ENCODE measurements at regions not wholly inside any gene's neighbourhood (a gene's known extent, or its start where the extent isn't known, plus 50 kb on each side); places are given as distances from the start of the nearest gene placed in this dataset.
"Not testable (repeated sequence)": the region's sequence is repeated elsewhere in the genome, so short reads cannot be mapped to it uniquely, and the experiment has no call there.

GRCh38 chr6:140789466-140789865 lies 1343.3 kb upstream of the GJE1 start:
- Mint-ChIP-seq H3K4me1 (ENCODE audit: unreplicated experiment) (peaks cover 8% of the 10 kb centered on the region), H3K9me3 (ENCODE audit: unreplicated experiment) (peaks cover 14% of the 10 kb centered on the region), H3K27ac (ENCODE audit: unreplicated experiment) (no peak overlapping the region), H3K27me3 (ENCODE audit: unreplicated experiment) (no peaks in the 10 kb centered on the region), H3K4me3 (ENCODE audit: unreplicated experiment) (no peak overlapping the region), H3K36me3 (ENCODE audit: unreplicated experiment) (peaks cover 2% of the 10 kb centered on the region)
- DNase-seq (ENCODE audit: extremely low spot score, unreplicated experiment) = no peak
- TF ChIP-seq, protein P1, sequence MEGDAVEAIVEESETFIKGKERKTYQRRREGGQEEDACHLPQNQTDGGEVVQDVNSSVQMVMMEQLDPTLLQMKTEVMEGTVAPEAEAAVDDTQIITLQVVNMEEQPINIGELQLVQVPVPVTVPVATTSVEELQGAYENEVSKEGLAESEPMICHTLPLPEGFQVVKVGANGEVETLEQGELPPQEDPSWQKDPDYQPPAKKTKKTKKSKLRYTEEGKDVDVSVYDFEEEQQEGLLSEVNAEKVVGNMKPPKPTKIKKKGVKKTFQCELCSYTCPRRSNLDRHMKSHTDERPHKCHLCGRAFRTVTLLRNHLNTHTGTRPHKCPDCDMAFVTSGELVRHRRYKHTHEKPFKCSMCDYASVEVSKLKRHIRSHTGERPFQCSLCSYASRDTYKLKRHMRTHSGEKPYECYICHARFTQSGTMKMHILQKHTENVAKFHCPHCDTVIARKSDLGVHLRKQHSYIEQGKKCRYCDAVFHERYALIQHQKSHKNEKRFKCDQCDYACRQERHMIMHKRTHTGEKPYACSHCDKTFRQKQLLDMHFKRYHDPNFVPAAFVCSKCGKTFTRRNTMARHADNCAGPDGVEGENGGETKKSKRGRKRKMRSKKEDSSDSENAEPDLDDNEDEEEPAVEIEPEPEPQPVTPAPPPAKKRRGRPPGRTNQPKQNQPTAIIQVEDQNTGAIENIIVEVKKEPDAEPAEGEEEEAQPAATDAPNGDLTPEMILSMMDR (IDR thresholded peaks at IDR 0.05) = no peak

GRCh38 chr6:140785926-140786325 lies 1346.8 kb upstream of the GJE1 start:
- Mint-ChIP-seq H3K27ac (ENCODE audit: unreplicated experiment) (no peak overlapping the region), H3K4me3 (ENCODE audit: unreplicated experiment) (no peak overlapping the region), H3K9me3 (ENCODE audit: unreplicated experiment) (peaks cover 4% of the 10 kb centered on the region), H3K36me3 (ENCODE audit: unreplicated experiment) (no peaks in the 10 kb centered on the region), H3K27me3 (ENCODE audit: unreplicated experiment) (no peaks in the 10 kb centered on the region), H3K4me1 (ENCODE audit: unreplicated experiment) (peaks cover 10% of the 10 kb centered on the region)
- no peak for DNase-seq (ENCODE audit: extremely low spot score, unreplicated experiment)
- TF ChIP-seq, protein P1 (IDR thresholded peaks at IDR 0.05) = no peak

- H3K4me1 Mint-ChIP-seq (ENCODE audit: unreplicated experiment) = peaks cover 10% of the 10 kb centered on the region
These were observed 1348.2 kb upstream of the GJE1 start for GRCh38 chr6:140784573-140784972.

DNA sequence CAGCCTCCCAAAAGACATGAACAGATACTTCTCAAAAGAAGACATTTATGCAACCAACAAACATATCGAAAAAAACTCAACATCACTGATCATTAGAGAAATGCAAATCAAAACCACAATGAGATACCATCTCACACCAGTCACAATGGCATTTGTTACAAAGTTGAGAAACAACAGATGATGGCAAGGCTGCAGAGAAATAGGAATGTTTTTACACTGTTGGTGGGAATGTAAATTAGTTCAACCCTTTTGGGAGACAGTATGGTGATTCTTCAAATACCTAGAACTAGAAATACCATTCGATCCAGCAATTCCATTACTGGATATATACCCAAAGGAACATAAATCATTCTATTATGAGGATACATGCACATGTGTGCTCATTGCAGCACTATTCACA lies 1349.2 kb upstream of the GJE1 start:
- not testable (repeated sequence) for H3K36me3 Mint-ChIP-seq (ENCODE audit: unreplicated experiment)

More at GRCh38 chr6:140784573-140784972, 1348.2 kb upstream of the GJE1 start:
- H3K36me3 Mint-ChIP-seq (ENCODE audit: unreplicated experiment) = no peaks in the 10 kb centered on the region
- H3K27ac Mint-ChIP-seq (ENCODE audit: unreplicated experiment) = peak overlapping the region; percentile 45
- H3K9me3 Mint-ChIP-seq (ENCODE audit: unreplicated experiment) = no peaks in the 10 kb centered on the region
- no peak overlapping the region for H3K4me3 Mint-ChIP-seq (ENCODE audit: unreplicated experiment)
- DNase-seq (ENCODE audit: extremely low spot score, unreplicated experiment) = no peak
- TF ChIP-seq, protein P1 (IDR thresholded peaks at IDR 0.05) = no peak
- H3K27me3 Mint-ChIP-seq (ENCODE audit: unreplicated experiment) = no peaks in the 10 kb centered on the region

DNA sequence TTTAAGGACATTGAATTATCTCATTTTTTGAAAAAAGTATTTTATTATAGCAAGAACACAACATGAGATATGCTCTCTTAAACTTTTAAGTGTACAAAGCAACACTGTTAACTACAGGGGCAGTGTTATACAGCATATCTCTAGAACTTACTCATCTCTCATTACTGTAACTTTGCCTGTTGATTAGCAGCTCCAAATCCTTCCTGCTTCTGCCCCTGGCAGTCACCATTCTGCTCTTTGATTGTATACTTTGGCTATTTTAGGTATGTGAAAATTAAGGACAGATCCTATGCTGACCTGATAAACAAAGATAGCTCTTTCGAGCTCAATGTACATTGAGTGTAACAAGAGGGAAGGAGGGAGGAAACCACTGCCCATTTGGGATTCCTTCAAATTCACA lies 1349.8 kb upstream of the GJE1 start:
- H3K36me3 Mint-ChIP-seq (ENCODE audit: unreplicated experiment) = no peaks in the 10 kb centered on the region
- H3K27ac Mint-ChIP-seq (ENCODE audit: unreplicated experiment) = no peak overlapping the region
- H3K27me3 Mint-ChIP-seq (ENCODE audit: unreplicated experiment) = no peaks in the 10 kb centered on the region
- no peak for DNase-seq (ENCODE audit: extremely low spot score, unreplicated experiment)
- H3K4me3 Mint-ChIP-seq (ENCODE audit: unreplicated experiment) = no peak overlapping the region
- TF ChIP-seq, protein P1 (IDR thresholded peaks at IDR 0.05) = no peak
- H3K9me3 Mint-ChIP-seq (ENCODE audit: unreplicated experiment) = peaks cover 6% of the 10 kb centered on the region
- peaks cover 10% of the 10 kb centered on the region for H3K4me1 Mint-ChIP-seq (ENCODE audit: unreplicated experiment)

More for the DNA sequence above, 1349.2 kb upstream of the GJE1 start:
- H3K4me1 Mint-ChIP-seq (ENCODE audit: unreplicated experiment) = peaks cover 10% of the 10 kb centered on the region
- DNase-seq (ENCODE audit: extremely low spot score, unreplicated experiment); H3K27me3 Mint-ChIP-seq (ENCODE audit: unreplicated experiment); H3K9me3 Mint-ChIP-seq (ENCODE audit: unreplicated experiment); H3K27ac Mint-ChIP-seq (ENCODE audit: unreplicated experiment); H3K4me3 Mint-ChIP-seq (ENCODE audit: unreplicated experiment): not testable (repeated sequence)

Data from osteocyte (in vitro differentiated cells).